ENCODE measurements at regions not wholly inside any gene's neighbourhood (a gene's known extent, or its start where the extent isn't known, plus 50 kb on each side); places are given as distances from the start of the nearest gene placed in this dataset.

- H2BK120ac ChIP-seq (ENCODE audit: insufficient read depth, low read length, poor library complexity): no peak overlapping the region
- H3K4me1 ChIP-seq (ENCODE audit: control insufficient read depth in 1 of 2, insufficient read depth in 2 of 2, low read length in 2 of 2): no peaks in the 10 kb centered on the region
- H3K4me3 ChIP-seq (ENCODE audit: low read depth, low read length): no peak overlapping the region
- DNase-seq: no peak
- no peak overlapping the region for H4K12ac ChIP-seq (ENCODE audit: low read depth, low read length)
- H3K79me1 ChIP-seq (ENCODE audit: low read length): no peaks in the 10 kb centered on the region
- no peak overlapping the region for H3K4ac ChIP-seq (ENCODE audit: low read depth, low read length)
- H3K9ac ChIP-seq (ENCODE audit: low read length): no peak overlapping the region
- WGBS (ENCODE audit: extremely low coverage, insufficient coverage, insufficient read length): no CpG with 5 or more reads among the region's 6 CpGs
- no peak overlapping the region for H4K8ac ChIP-seq (ENCODE audit: low read depth, low read length)
- no peaks in the 10 kb centered on the region for H3K36me3 ChIP-seq (ENCODE audit: control insufficient read depth in 1 of 2, insufficient read depth in 2 of 2, low read length in 2 of 2)
- H4K91ac ChIP-seq (ENCODE audit: low read depth, low read length): no peak overlapping the region
- H3K4me2 ChIP-seq (ENCODE audit: low read length): no peak overlapping the region
- no peak overlapping the region for H3K14ac ChIP-seq (ENCODE audit: low read length)
- H2BK5ac ChIP-seq (ENCODE audit: low read depth, low read length, poor library complexity): no peak overlapping the region
- no peak overlapping the region for H3K18ac ChIP-seq (ENCODE audit: low read length)
- H3K79me2 ChIP-seq (ENCODE audit: control insufficient read depth, insufficient read depth, low read length, poor library complexity): no peaks in the 10 kb centered on the region
- no peak overlapping the region for H2AK5ac ChIP-seq (ENCODE audit: low read length)
- H2AFZ ChIP-seq (ENCODE audit: insufficient read depth, low read length, poor library complexity): no peak overlapping the region
- H2BK12ac ChIP-seq (ENCODE audit: low read length): no peak overlapping the region
- no peak overlapping the region for H3K27ac ChIP-seq (ENCODE audit: low read depth, low read length)
- H3K9me3 ChIP-seq (ENCODE audit: insufficient read depth, low read depth, low read length): no peaks in the 10 kb centered on the region
- H3K27me3 ChIP-seq (ENCODE audit: insufficient read depth, low read length): no peaks in the 10 kb centered on the region
- H3K23ac ChIP-seq (ENCODE audit: low read length): no peak overlapping the region
These were observed 120.8 kb upstream of the TMEM18 start for GRCh38 chr2:797993-798392.

- H3K27ac ChIP-seq (ENCODE audit: low read depth, low read length): no peak overlapping the region
- no peak for DNase-seq
These were observed 120.3 kb upstream of the TMEM18 start for GRCh38 chr2:797556-797955.

GRCh38 chr2:796141-796985 lies 119.2 kb upstream of the TMEM18 start:
- Histone ChIP-seq H3K23ac (ENCODE audit: low read length) (no peak overlapping the region), H4K12ac (ENCODE audit: low read depth, low read length) (no peak overlapping the region), H2BK12ac (ENCODE audit: low read length) (no peak overlapping the region), H3K14ac (ENCODE audit: low read length) (no peak overlapping the region), H3K4me1 (ENCODE audit: control insufficient read depth in 1 of 2, insufficient read depth in 2 of 2, low read length in 2 of 2) (no peaks in the 10 kb centered on the region), H4K91ac (ENCODE audit: low read depth, low read length) (no peak overlapping the region), H3K4ac (ENCODE audit: low read depth, low read length) (no peak overlapping the region), H3K9me3 (ENCODE audit: insufficient read depth, low read depth, low read length) (no peaks in the 10 kb centered on the region), H2BK120ac (ENCODE audit: insufficient read depth, low read length, poor library complexity) (no peak overlapping the region), H3K4me3 (ENCODE audit: low read depth, low read length) (no peak overlapping the region), H3K9ac (ENCODE audit: low read length) (no peak overlapping the region), H3K27me3 (ENCODE audit: insufficient read depth, low read length) (no peaks in the 10 kb centered on the region), H2AFZ (ENCODE audit: insufficient read depth, low read length, poor library complexity) (no peak overlapping the region), H2BK5ac (ENCODE audit: low read depth, low read length, poor library complexity) (no peak overlapping the region), H4K8ac (ENCODE audit: low read depth, low read length) (no peak overlapping the region), H3K18ac (ENCODE audit: low read length) (no peak overlapping the region), H3K27ac (ENCODE audit: low read depth, low read length) (no peak overlapping the region), H3K36me3 (ENCODE audit: control insufficient read depth in 1 of 2, insufficient read depth in 2 of 2, low read length in 2 of 2) (no peaks in the 10 kb centered on the region), H2AK5ac (ENCODE audit: low read length) (no peak overlapping the region), H3K79me2 (ENCODE audit: control insufficient read depth, insufficient read depth, low read length, poor library complexity) (no peaks in the 10 kb centered on the region), H3K79me1 (ENCODE audit: low read length) (no peaks in the 10 kb centered on the region), H3K4me2 (ENCODE audit: low read length) (no peak overlapping the region)
- DNase-seq: no peak
- no CpG with 5 or more reads among the region's 24 CpGs for whole genome bisulfite sequencing (ENCODE audit: extremely low coverage, insufficient coverage, insufficient read length)

More at GRCh38 chr2:797556-797955, 120.3 kb upstream of the TMEM18 start:
- Histone ChIP-seq H3K9me3 (ENCODE audit: insufficient read depth, low read depth, low read length) (no peaks in the 10 kb centered on the region), H3K4ac (ENCODE audit: low read depth, low read length) (no peak overlapping the region), H2BK12ac (ENCODE audit: low read length) (no peak overlapping the region), H2BK120ac (ENCODE audit: insufficient read depth, low read length, poor library complexity) (no peak overlapping the region), H3K9ac (ENCODE audit: low read length) (no peak overlapping the region), H4K8ac (ENCODE audit: low read depth, low read length) (no peak overlapping the region), H4K12ac (ENCODE audit: low read depth, low read length) (no peak overlapping the region), H2AK5ac (ENCODE audit: low read length) (no peak overlapping the region), H3K4me1 (ENCODE audit: control insufficient read depth in 1 of 2, insufficient read depth in 2 of 2, low read length in 2 of 2) (no peaks in the 10 kb centered on the region), H2AFZ (ENCODE audit: insufficient read depth, low read length, poor library complexity) (no peak overlapping the region), H2BK5ac (ENCODE audit: low read depth, low read length, poor library complexity) (no peak overlapping the region), H3K79me2 (ENCODE audit: control insufficient read depth, insufficient read depth, low read length, poor library complexity) (no peaks in the 10 kb centered on the region), H4K91ac (ENCODE audit: low read depth, low read length) (no peak overlapping the region), H3K23ac (ENCODE audit: low read length) (no peak overlapping the region), H3K4me2 (ENCODE audit: low read length) (no peak overlapping the region), H3K18ac (ENCODE audit: low read length) (no peak overlapping the region), H3K36me3 (ENCODE audit: control insufficient read depth in 1 of 2, insufficient read depth in 2 of 2, low read length in 2 of 2) (no peaks in the 10 kb centered on the region), H3K14ac (ENCODE audit: low read length) (no peak overlapping the region), H3K79me1 (ENCODE audit: low read length) (no peaks in the 10 kb centered on the region), H3K27me3 (ENCODE audit: insufficient read depth, low read length) (no peaks in the 10 kb centered on the region), H3K4me3 (ENCODE audit: low read depth, low read length) (no peak overlapping the region)
- no CpG with 5 or more reads among the region's 8 CpGs for WGBS (ENCODE audit: extremely low coverage, insufficient coverage, insufficient read length)

GRCh38 chr2:795531-796041 lies 118.4 kb upstream of the TMEM18 start:
- Histone ChIP-seq H3K4me3 (ENCODE audit: low read depth, low read length) (no peak overlapping the region), H3K9ac (ENCODE audit: low read length) (no peak overlapping the region), H2BK120ac (ENCODE audit: insufficient read depth, low read length, poor library complexity) (no peak overlapping the region), H3K4ac (ENCODE audit: low read depth, low read length) (no peak overlapping the region), H3K18ac (ENCODE audit: low read length) (no peak overlapping the region), H2AFZ (ENCODE audit: insufficient read depth, low read length, poor library complexity) (no peak overlapping the region), H3K14ac (ENCODE audit: low read length) (no peak overlapping the region), H3K27me3 (ENCODE audit: insufficient read depth, low read length) (no peaks in the 10 kb centered on the region), H3K23ac (ENCODE audit: low read length) (no peak overlapping the region), H3K79me2 (ENCODE audit: control insufficient read depth, insufficient read depth, low read length, poor library complexity) (no peaks in the 10 kb centered on the region), H2BK12ac (ENCODE audit: low read length) (no peak overlapping the region), H2BK5ac (ENCODE audit: low read depth, low read length, poor library complexity) (no peak overlapping the region), H3K27ac (ENCODE audit: low read depth, low read length) (no peak overlapping the region), H4K91ac (ENCODE audit: low read depth, low read length) (no peak overlapping the region), H2AK5ac (ENCODE audit: low read length) (no peak overlapping the region), H3K79me1 (ENCODE audit: low read length) (no peaks in the 10 kb centered on the region), H4K12ac (ENCODE audit: low read depth, low read length) (peak overlapping the region; percentile 22), H3K36me3 (ENCODE audit: control insufficient read depth in 1 of 2, insufficient read depth in 2 of 2, low read length in 2 of 2) (no peaks in the 10 kb centered on the region), H4K8ac (ENCODE audit: low read depth, low read length) (no peak overlapping the region), H3K4me1 (ENCODE audit: control insufficient read depth in 1 of 2, insufficient read depth in 2 of 2, low read length in 2 of 2) (no peaks in the 10 kb centered on the region), H3K9me3 (ENCODE audit: insufficient read depth, low read depth, low read length) (peaks cover 4% of the 10 kb centered on the region), H3K4me2 (ENCODE audit: low read length) (no peak overlapping the region)
- no peak for DNase-seq
- WGBS (ENCODE audit: extremely low coverage, insufficient coverage, insufficient read length): no CpG with 5 or more reads among the region's 18 CpGs

Measured in trophoblast cell (in vitro differentiated cells and primary cell).